ENCODE measurements at regions not wholly inside any gene's neighbourhood (a gene's known extent, or its start where the extent isn't known, plus 50 kb on each side); places are given as distances from the start of the nearest gene placed in this dataset.

DNA sequence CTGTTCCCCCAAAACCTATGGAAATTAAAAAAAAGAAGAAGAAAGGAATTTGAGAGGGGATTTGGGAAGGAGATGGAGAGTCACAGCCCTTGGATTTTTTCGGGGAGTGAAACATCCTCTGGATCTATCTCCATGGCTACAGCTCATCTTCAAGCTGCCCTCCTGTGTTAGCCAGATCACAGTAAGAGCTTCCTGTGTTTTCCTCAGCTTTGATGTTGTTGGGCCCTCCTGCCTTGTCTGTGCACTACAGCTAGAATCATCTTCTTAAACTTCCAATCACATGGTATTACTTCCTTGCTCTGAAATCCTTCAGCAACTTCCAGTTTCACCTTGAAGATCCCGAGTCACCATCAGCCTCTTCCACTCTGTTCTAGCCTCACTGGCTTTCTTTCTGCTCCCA lies 207.8 kb upstream of the ZFP64 start:
- TF ChIP-seq, protein P1, sequence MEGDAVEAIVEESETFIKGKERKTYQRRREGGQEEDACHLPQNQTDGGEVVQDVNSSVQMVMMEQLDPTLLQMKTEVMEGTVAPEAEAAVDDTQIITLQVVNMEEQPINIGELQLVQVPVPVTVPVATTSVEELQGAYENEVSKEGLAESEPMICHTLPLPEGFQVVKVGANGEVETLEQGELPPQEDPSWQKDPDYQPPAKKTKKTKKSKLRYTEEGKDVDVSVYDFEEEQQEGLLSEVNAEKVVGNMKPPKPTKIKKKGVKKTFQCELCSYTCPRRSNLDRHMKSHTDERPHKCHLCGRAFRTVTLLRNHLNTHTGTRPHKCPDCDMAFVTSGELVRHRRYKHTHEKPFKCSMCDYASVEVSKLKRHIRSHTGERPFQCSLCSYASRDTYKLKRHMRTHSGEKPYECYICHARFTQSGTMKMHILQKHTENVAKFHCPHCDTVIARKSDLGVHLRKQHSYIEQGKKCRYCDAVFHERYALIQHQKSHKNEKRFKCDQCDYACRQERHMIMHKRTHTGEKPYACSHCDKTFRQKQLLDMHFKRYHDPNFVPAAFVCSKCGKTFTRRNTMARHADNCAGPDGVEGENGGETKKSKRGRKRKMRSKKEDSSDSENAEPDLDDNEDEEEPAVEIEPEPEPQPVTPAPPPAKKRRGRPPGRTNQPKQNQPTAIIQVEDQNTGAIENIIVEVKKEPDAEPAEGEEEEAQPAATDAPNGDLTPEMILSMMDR (IDR thresholded peaks at IDR 0.05 in 8 of 11, conservative IDR thresholded peaks at IDR 0.05 in 3 of 11), result no peak
- TF ChIP-seq POLR2A (IDR thresholded peaks at IDR 0.05), result no peak

Measured in spleen (tissue), 7 donors.